ENCODE measurements at regions not wholly inside any gene's neighbourhood (a gene's known extent, or its start where the extent isn't known, plus 50 kb on each side); places are given as distances from the start of the nearest gene placed in this dataset.
"Not testable (repeated sequence)": the region's sequence is repeated elsewhere in the genome, so short reads cannot be mapped to it uniquely, and the experiment has no call there.

DNA sequence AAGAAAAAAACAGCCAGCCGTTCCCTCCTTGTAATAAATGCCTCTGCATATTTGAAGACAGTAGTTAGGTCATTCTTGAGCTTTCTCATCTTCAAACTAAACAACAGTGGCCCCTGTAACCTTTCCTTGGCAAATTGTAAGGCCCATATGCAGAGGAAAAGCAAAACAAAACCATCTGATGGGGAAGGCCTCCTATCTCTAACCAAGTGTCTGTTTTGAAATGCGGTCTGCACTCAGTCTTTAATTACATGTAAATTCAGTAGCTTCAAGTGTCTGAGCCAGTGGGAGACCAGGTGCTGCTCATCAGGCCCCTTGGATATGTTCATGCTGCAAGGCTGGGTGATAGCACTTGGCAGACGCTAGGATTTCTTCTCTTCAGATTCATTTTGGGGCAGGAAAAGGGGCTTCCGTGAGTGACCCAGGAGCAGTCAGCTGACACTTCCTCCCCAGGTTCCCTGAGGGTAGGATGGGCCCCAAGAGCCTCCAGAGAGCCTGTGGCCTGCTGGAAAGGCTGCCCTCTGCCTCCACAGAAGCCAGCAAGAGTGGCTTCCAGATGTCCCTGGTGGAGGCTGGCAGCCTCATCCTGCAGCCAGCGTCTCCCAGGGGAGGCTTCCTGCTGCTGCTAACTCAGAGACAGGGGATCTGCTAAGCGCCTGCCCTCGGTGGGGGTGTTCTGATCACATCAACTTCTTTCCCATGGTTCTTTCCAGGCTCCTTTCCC is 60.2 kb upstream of the PLGLB2 start:
- DNase-seq: not testable (repeated sequence)

DNA sequence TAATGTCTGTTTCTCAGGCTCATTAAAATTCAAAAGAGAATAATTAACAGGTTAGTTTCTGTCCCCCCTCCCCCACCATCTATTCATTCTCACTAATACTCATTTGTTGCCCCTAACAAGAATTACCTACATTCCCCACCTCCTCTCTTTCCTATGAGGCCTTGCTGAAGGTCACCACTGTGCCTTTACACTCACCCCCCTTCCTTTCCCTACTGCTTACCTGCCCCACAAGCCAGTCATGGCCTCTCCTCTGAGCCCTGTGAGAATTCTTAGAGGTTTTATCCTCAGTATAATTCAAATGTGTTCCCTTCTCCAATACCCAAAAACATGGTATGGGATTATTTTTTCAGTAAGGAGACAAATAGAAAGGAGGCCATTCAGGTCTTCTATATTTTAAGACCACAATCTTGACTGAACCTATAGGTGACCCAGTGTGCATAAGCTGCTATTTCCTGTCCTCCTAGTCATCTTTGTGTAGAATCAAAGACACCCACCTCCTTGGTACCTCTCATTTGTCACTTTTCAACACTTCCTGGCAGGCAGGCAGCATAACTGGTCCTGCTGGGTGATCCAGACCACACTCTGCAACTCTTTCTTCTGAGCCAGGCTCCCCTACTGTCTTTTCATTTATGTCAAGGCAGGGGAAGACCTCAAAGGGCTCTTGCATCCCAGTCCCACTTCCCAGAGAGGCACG is 55.8 kb upstream of the PLGLB2 start:
- DNase-seq: not testable (repeated sequence)

DNA sequence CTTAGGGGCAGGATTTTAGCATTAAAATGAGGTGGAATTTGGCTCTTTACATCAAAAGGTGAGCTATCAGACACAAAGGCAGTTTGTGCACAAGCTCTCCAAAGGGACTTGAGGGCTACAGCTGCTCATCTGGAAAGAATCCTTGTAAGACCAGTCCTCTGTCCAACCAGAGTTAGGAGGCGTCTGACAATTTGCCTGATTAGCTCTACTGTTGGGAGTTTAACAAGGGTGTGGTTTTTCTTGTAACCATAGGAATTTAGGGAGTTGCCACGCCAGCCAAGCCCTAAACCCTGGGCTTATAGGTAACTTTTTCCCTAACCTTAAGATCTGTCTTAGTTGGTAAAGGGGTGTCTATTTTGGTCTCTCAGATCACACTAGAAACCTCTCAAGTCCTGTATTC is 55.0 kb upstream of the PLGLB2 start:
- DNase-seq: not testable (repeated sequence)

DNA sequence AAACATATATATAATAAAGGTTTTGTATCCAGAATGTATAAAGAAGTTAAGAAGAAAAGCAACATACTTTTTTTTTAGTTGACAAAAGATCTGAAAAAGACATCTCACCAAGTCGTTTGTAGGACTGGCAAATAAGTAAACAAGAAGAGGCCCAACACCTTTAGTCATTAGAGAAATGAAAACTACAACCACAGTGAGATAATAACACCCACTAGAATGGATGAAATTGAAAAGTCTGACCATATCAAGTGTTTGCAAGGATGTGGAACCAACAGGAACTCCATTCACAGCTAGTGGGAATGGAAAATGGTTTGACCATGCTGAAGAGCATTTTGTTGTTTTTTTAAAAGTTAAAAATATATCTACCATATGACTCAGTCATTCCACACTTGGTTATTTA is 54.0 kb upstream of the PLGLB2 start:
- not testable (repeated sequence) for DNase-seq

DNA sequence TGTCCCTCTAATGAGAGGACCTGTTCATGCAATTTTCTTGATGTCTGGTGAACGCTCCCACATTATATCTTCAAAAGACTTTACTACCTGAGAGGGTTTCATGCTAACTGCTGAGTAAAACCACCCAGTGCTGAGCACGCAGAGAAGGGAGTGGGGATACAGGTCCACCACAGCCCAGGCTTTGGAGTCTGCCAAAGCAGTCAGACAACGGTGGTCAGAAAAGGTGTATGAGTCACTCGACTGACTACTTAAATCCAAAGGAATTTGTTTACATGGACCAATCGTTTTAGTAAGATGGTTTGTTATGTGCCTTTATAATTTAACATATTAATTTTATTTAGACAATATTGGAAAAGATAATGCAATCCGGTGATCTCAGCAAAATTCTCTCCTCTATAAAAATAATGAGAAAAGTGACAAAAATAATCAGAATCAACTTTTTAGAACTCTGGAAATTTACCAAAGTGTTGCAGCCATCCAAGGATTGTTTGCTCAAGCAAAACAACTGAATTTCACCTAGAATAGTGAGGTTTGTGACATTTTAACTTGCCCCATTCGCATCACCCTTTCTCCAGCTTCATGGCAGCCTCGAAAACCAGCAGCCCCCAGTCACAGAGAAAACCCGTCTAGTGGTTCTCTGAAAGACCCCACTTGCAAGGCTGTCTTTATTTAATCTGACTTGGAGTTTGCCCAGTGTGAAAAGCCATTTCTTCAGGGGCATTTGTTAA is 52.1 kb upstream of the PLGLB2 start:
- not testable (repeated sequence) for DNase-seq
